HCT116 (cell line): ENCODE measurements at regions not wholly inside any gene's neighbourhood (a gene's known extent, or its start where the extent isn't known, plus 50 kb on each side); places are given as distances from the start of the nearest gene placed in this dataset.

ENCODE experiments used
- ATAC-seq: fragments of 200-7000 bp; cut with Tn5 transposase; 2 replicates; pipeline ENCODE4 v1.9.1; 2020; ENCODE audit warnings: mild to moderate bottlenecking, moderate library complexity
- BruUV-seq: library from RNA; stranded (reverse); fragments of 400-500 nt; replicated peaks from 2 replicates; lab custom pipeline; 2021; lab: Mats Ljungman, UMichigan
- CTCF ChIA-PET: fragments of 300-600 bp; sonication (Branson Sonifier 250); formaldehyde crosslinking; loops from one replicate; lab custom pipeline; 2021; ENCODE audit warnings: antibody characterized with exemption; lab: Charles Lee
- POLR2A ChIA-PET: fragments of 300-600, 350-600 bp; sonication (Branson Sonifier 250); formaldehyde crosslinking; loops from one replicate; lab custom pipeline; 2021; ENCODE audit warnings: antibody characterized with exemption; lab: Charles Lee
- RAD21 ChIA-PET, 2 experiments: fragments of 300-600 bp; sonication (Branson Sonifier 250); formaldehyde crosslinking; loops; one replicate each; lab custom pipeline; 2023; ENCODE audit warnings: low total read pairs in 2 of 2; ENCODE audit not compliant: uncharacterized antibody in 2 of 2, unreplicated experiment in 2 of 2, low non-redundant PET in 1 of 2; lab: Charles Lee
- DNase-seq: peaks from one replicate; pipeline ENCODE4 v3.0.0-alpha.2; 2010; ENCODE audit warnings: low read depth, low spot score
- H2AFZ ChIP-seq: fragments of 200-600 bp; shearing (Covaris generic), sonication (generic); 2 replicates; pipeline ENCODE4 v1.6.1; 2017; ENCODE audit warnings: low read depth, mixed run types, mixed read lengths, antibody characterized with exemption, low read length; ENCODE audit not compliant: poor library complexity, severe bottlenecking
- H3K27ac ChIP-seq: 2 replicates; pipeline ENCODE4 v1.5.1; 2012; ENCODE audit warnings: low read depth, low read length
- H3K27me3 ChIP-seq: fragments of 200-600 bp; sonication (generic); 2 replicates; pipeline ENCODE4 v1.6.1; 2016; ENCODE audit warnings: mixed run types, low read length, mixed read lengths; ENCODE audit not compliant: insufficient read depth
- H3K36me3 ChIP-seq, 2 experiments: fragments of 200-500 bp in 1 of 2; fragments of 200-600 bp in 1 of 2; sonication (Bioruptor generic) in 1 of 2; sonication (generic) in 1 of 2; 2 replicates each; pipeline versions ENCODE4 v1.5.1 to v1.6.1; 2014 to 2016; ENCODE audit warnings: low read length in 2 of 2, inconsistent platforms in 1 of 2, mixed read lengths in 1 of 2, mixed run types in 1 of 2; ENCODE audit not compliant: insufficient read depth in 2 of 2, control insufficient read depth in 1 of 2
- H3K4me1 ChIP-seq, 2 experiments: fragments of 200-600 bp in 1 of 2; sonication (generic) in 1 of 2; 2 replicates each; pipeline versions ENCODE4 v1.5.1 to v1.6.1; 2012 to 2017; ENCODE audit warnings: low read length in 2 of 2, inconsistent platforms in 1 of 2, mild to moderate bottlenecking in 1 of 2, mixed read lengths in 1 of 2, mixed run types in 1 of 2, moderate library complexity in 1 of 2; ENCODE audit not compliant: insufficient read depth in 2 of 2, control insufficient read depth in 1 of 2
- H3K4me2 ChIP-seq: fragments of 200-600 bp; sonication (generic); 2 replicates; pipeline ENCODE4 v1.6.1; 2017; ENCODE audit warnings: mixed run types, low read length, mixed read lengths
- H3K4me3 ChIP-seq, 2 experiments: fragments of 200-600 bp in 1 of 2; sonication (generic) in 1 of 2; replicated peaks in 1 of 2; 2 replicates each; pipeline ENCODE4 v1.5.1; 2011 to 2016; ENCODE audit warnings: low read length in 2 of 2, control low read depth in 1 of 2, low read depth in 1 of 2, mild to moderate bottlenecking in 1 of 2, mixed read lengths in 1 of 2, mixed run types in 1 of 2
- H3K79me2 ChIP-seq: fragments of 200-600 bp; sonication (generic); 2 replicates; pipeline ENCODE4 v1.6.1; 2017; ENCODE audit warnings: mild to moderate bottlenecking, mixed run types, low read length, moderate library complexity, mixed read lengths; ENCODE audit not compliant: insufficient read depth
- H3K9ac ChIP-seq: fragments of 200-600 bp; sonication (generic); 2 replicates; pipeline ENCODE4 v1.6.1; 2016; ENCODE audit warnings: low read length, mixed read lengths
- H3K9me2 ChIP-seq: fragments of 200-600 bp; sonication (generic), shearing (Covaris generic); 2 replicates; pipeline ENCODE4 v1.6.1; 2017; ENCODE audit warnings: mixed run types, mild to moderate bottlenecking, moderate library complexity; ENCODE audit not compliant: insufficient read depth
- H3K9me3 ChIP-seq, 2 experiments: fragments of 200-500 bp in 1 of 2; fragments of 200-600 bp in 1 of 2; sonication (Bioruptor generic) in 1 of 2; sonication (generic) in 1 of 2; 2 replicates each; pipeline ENCODE4 v1.6.1; 2014 to 2017; ENCODE audit warnings: low read length in 2 of 2, mixed read lengths in 2 of 2, inconsistent platforms in 1 of 2, low read depth in 1 of 2, mild to moderate bottlenecking in 1 of 2, mixed run types in 1 of 2, moderate library complexity in 1 of 2; ENCODE audit not compliant: control insufficient read depth in 1 of 2, insufficient read depth in 1 of 2
- H4K20me1 ChIP-seq: fragments of 200-600 bp; sonication (generic), shearing (Covaris generic); 2 replicates; pipeline ENCODE4 v1.6.1; 2017; ENCODE audit warnings: mixed run types, mild to moderate bottlenecking, moderate library complexity; ENCODE audit not compliant: insufficient read depth
- ATF3 ChIP-seq: IDR thresholded peaks from 2 replicates; pipeline ENCODE4 v1.6.1; 2012
- EGR1 ChIP-seq: IDR thresholded peaks from 2 replicates; pipeline ENCODE4 v1.6.1; 2012; ENCODE audit warnings: low read depth
- EZH2 ChIP-seq: fragments of 200-600 bp; sonication (generic); IDR thresholded peaks from 2 replicates; pipeline ENCODE4 v1.6.1; 2017; ENCODE audit warnings: antibody characterized with exemption, mixed run types
- EZH2phosphoT487 ChIP-seq: fragments of 200-600 bp; IDR thresholded peaks from 2 replicates; pipeline ENCODE4 v1.6.1; 2018; ENCODE audit warnings: antibody characterized with exemption, borderline replicate concordance
- FOSL1 ChIP-seq: IDR thresholded peaks from 2 replicates; pipeline ENCODE4 v1.6.1; 2012; ENCODE audit warnings: low read depth
- JUND ChIP-seq: IDR thresholded peaks from 2 replicates; pipeline ENCODE4 v1.6.1; 2012
- MAX ChIP-seq: IDR thresholded peaks from 2 replicates; pipeline ENCODE4 v1.6.1; 2012
- RAD21 ChIP-seq: IDR thresholded peaks from 2 replicates; pipeline ENCODE4 v1.6.1; 2012; ENCODE audit warnings: low read depth, mild to moderate bottlenecking
- SIN3A ChIP-seq: IDR thresholded peaks from 2 replicates; pipeline ENCODE4 v1.6.1; 2012; ENCODE audit warnings: low read depth
- SRF ChIP-seq: IDR thresholded peaks from 2 replicates; pipeline ENCODE4 v1.6.1; 2012; ENCODE audit warnings: low read depth
- YY1 ChIP-seq: IDR thresholded peaks from 2 replicates; pipeline ENCODE4 v1.6.1; 2011; ENCODE audit warnings: low read length, low read depth, moderate library complexity, mild to moderate bottlenecking; ENCODE audit not compliant: insufficient replicate concordance; ENCODE audit errors: extremely low read depth
- ZBTB33 ChIP-seq: IDR thresholded peaks from 2 replicates; pipeline ENCODE4 v1.6.1; 2011; ENCODE audit warnings: mild to moderate bottlenecking, low read length, moderate library complexity; ENCODE audit not compliant: insufficient replicate concordance; ENCODE audit errors: extremely low read depth
- ZFX ChIP-seq: fragments of 450-650 bp; IDR thresholded peaks from 2 replicates; pipeline ENCODE4 v1.6.1; 2017
- ZNF274 ChIP-seq: fragments of 200-500 bp; sonication (Bioruptor generic); IDR thresholded peaks from 2 replicates; pipeline ENCODE4 v1.6.1; 2014; ENCODE audit warnings: mild to moderate bottlenecking, low read depth, low read length, inconsistent platforms
- intact Hi-C: fragments of 100-400 bp; cut with micrococcal nuclease; formaldehyde crosslinking; loops from 2 replicates; pipeline ENCODE4 v1.10.0; 2022

DNA sequence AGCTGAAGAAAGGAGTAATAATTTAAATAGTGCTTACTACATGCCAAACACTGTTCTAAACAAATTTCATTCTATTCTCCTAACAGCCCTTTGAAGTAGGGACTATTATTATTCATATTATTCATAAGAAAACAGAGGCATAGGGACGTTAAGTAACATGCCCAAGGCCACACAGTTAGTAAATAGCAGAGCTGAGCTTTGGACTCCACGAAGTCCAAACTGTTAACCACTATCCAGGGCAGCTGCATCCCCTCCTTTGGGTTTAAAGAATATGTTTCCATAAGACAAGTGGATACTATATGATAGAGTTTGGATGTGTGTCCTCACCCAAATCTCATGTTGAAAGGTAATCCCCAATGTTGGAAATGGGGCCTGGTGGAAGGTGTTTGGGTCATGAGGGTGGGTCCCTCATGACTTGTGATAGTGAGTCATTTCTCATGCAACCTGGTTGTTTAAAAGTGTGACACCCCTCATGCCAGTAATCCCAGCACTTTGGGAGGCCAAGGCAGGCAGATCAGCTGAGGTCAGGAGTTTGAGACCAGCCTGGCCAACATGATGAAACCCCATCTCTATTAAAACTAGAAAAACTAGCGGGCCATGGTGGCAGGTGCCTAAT is 144.0 kb upstream of the CXADR start:
- ATAC-seq (no peak), DNase-seq (no peak)
- intact Hi-C loops = no loop called here
- BruUV-seq = no TSS peak
- Histone ChIP-seq H3K27me3 (peaks cover 8% of the 10 kb centered on the region), H3K9me2 (no peaks in the 10 kb centered on the region), H3K4me3 (no peak overlapping the region), H3K4me1 (peaks cover 0 to 4% of the 10 kb centered on the region in 2 experiments; a peak in 1 of 4 replicates), H4K20me1 (no peaks in the 10 kb centered on the region), H3K9me3 (no peaks in the 10 kb centered on the region), H3K36me3 (no peaks in the 10 kb centered on the region), H3K4me2 (no peak overlapping the region), H3K9ac (no peak overlapping the region), H3K27ac (no peak overlapping the region), H3K79me2 (no peaks in the 10 kb centered on the region), H2AFZ (no peak overlapping the region)
- TF ChIP-seq EZH2phosphoT487 (no peak), YY1 (no peak), EGR1 (no peak), SRF (no peak), FOSL1 (no peak), ATF3 (no peak), RAD21 (no peak)
- ChIA-PET RAD21 (no interaction called here), POLR2A (no interaction called here), CTCF (no interaction called here)

DNA sequence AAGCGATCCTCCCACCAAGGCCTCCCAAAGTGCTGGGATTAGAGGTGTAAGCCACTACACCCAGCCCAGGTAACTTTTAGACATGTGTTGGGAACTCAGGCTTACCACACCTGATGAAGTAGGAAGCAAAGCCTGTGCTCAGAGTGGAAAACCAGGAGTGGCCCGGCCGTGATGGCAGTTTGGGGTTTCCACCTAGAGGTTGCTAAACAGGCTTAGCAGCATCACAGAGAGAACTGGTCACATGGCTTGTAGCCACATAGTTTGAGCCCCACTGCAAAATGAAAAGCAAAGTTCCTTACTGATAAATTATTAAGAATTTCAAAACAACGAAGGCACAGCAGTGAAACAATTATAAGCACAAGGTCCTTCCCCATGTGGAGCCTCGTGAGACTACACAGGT is 142.6 kb upstream of the CXADR start:
- Histone ChIP-seq H3K4me2 (no peak overlapping the region), H3K4me1 (peaks cover 0 to 4% of the 10 kb centered on the region in 2 experiments; a peak in 1 of 4 replicates), H3K36me3 (no peaks in the 10 kb centered on the region), H3K27ac (no peak overlapping the region), H3K27me3 (peaks cover 8% of the 10 kb centered on the region), H3K4me3 (no peak overlapping the region), H3K79me2 (no peaks in the 10 kb centered on the region), H4K20me1 (no peaks in the 10 kb centered on the region), H3K9me3 (no peaks in the 10 kb centered on the region), H3K9me2 (no peaks in the 10 kb centered on the region), H2AFZ (no peak overlapping the region), H3K9ac (no peak overlapping the region)
- ATAC-seq = no peak
- no peak for TF ChIP-seq JUND
- TF ChIP-seq ZFX = no peak
- TF ChIP-seq RAD21 = no peak
- no peak for TF ChIP-seq MAX
- TF ChIP-seq EZH2 = no peak
- no peak for TF ChIP-seq ATF3
- TF ChIP-seq ZNF274 = no peak
- no peak for TF ChIP-seq SIN3A
- TF ChIP-seq EZH2phosphoT487 = no peak
- no peak for TF ChIP-seq ZBTB33
- TF ChIP-seq FOSL1 = no peak
- ChIA-PET CTCF (no interaction called here), RAD21 (no interaction called here), POLR2A (no interaction called here)
- no peak for DNase-seq
- intact Hi-C loops = no loop called here
- no TSS peak for BruUV-seq
